ENCODE measurements at regions not wholly inside any gene's neighbourhood (a gene's known extent, or its start where the extent isn't known, plus 50 kb on each side); places are given as distances from the start of the nearest gene placed in this dataset.
"Not testable (repeated sequence)": the region's sequence is repeated elsewhere in the genome, so short reads cannot be mapped to it uniquely, and the experiment has no call there.

GRCh38 chr7:86366946-86367345 is 276.8 kb upstream of the GRM3 start:
- no peak for DNase-seq (ENCODE audit: low spot score)

GRCh38 chr7:86340407-86340806 is 303.3 kb upstream of the GRM3 start:
- not testable (repeated sequence) for DNase-seq (ENCODE audit: low spot score)

- DNase-seq (ENCODE audit: low spot score), result no peak
These were observed 304.7 kb upstream of the GRM3 start for GRCh38 chr7:86339051-86339450.

GRCh38 chr7:86328801-86329433 is 314.8 kb upstream of the GRM3 start:
- no peak for DNase-seq (ENCODE audit: low spot score)

GRCh38 chr7:86326847-86327246 is 316.9 kb upstream of the GRM3 start:
- DNase-seq (ENCODE audit: low spot score), result no peak

- DNase-seq (ENCODE audit: low spot score), result peak; percentile 3
These were observed 322.8 kb upstream of the GRM3 start for GRCh38 chr7:86320889-86321288.

GRCh38 chr7:86320341-86320740 is 323.4 kb upstream of the GRM3 start:
- no peak for DNase-seq (ENCODE audit: low spot score)

GRCh38 chr7:86313842-86314241 is 329.9 kb upstream of the GRM3 start:
- no peak for DNase-seq (ENCODE audit: low spot score)

GRCh38 chr7:86301301-86301700 is 342.4 kb upstream of the GRM3 start:
- DNase-seq (ENCODE audit: low spot score), result no peak

GRCh38 chr7:86295526-86295925 is 348.2 kb upstream of the GRM3 start:
- no peak for DNase-seq (ENCODE audit: low spot score)

- no peak for DNase-seq (ENCODE audit: low spot score)
These were observed 361.6 kb upstream of the GRM3 start for GRCh38 chr7:86282014-86282682.

- DNase-seq (ENCODE audit: low spot score), result no peak
These were observed 363.6 kb upstream of the GRM3 start for GRCh38 chr7:86280150-86280549.

- DNase-seq (ENCODE audit: low spot score), result no peak
These were observed 380.9 kb upstream of the GRM3 start for GRCh38 chr7:86262781-86263180.

- DNase-seq (ENCODE audit: low spot score), result no peak
These were observed 385.8 kb upstream of the GRM3 start for GRCh38 chr7:86257894-86258293.

GRCh38 chr7:86252406-86252805 is 391.3 kb upstream of the GRM3 start:
- no peak for DNase-seq (ENCODE audit: low spot score)

GRCh38 chr7:86248977-86249376 is 394.7 kb upstream of the GRM3 start:
- DNase-seq (ENCODE audit: low spot score), result no peak

GRCh38 chr7:86243171-86243570 is 400.5 kb upstream of the GRM3 start:
- DNase-seq (ENCODE audit: low spot score), result no peak

- no peak for DNase-seq (ENCODE audit: low spot score)
These were observed 417.5 kb upstream of the GRM3 start for GRCh38 chr7:86226191-86226590.

- no peak for DNase-seq (ENCODE audit: low spot score)
These were observed 420.9 kb upstream of the GRM3 start for GRCh38 chr7:86222806-86223205.

GRCh38 chr7:86214734-86215133 is 429.0 kb upstream of the GRM3 start:
- DNase-seq (ENCODE audit: low spot score), result no peak

GRCh38 chr7:86212976-86213375 is 430.7 kb upstream of the GRM3 start:
- no peak for DNase-seq (ENCODE audit: low spot score)

GRCh38 chr7:86209036-86209435 is 434.7 kb upstream of the GRM3 start:
- DNase-seq (ENCODE audit: low spot score), result no peak

- no peak for DNase-seq (ENCODE audit: low spot score)
These were observed 436.0 kb upstream of the GRM3 start for GRCh38 chr7:86207740-86208139.

- no peak for DNase-seq (ENCODE audit: low spot score)
These were observed 440.9 kb upstream of the GRM3 start for GRCh38 chr7:86202833-86203232.

Data from Ammon's horn (tissue), 1 donor.